ENCODE measurements at regions not wholly inside any gene's neighbourhood (a gene's known extent, or its start where the extent isn't known, plus 50 kb on each side); places are given as distances from the start of the nearest gene placed in this dataset.

DNA sequence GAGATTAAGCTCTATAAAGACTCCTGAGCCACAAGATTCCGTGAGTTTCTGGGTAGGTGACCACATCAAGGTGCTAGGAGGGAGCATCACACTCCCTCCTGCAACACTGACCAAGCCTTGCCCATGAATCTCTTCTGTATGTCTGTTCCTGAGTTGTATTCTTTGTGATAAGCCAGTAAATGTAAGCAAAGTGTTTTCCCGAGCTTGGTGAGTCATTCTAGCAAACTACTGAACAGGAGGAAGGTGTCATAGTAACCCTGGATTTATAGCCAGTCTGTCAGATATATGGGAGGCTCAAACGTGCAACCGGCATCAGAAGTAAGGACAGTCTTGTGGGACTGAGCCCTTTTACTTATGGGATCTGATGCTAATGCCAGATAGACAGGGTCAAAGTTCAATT, 346.1 kb upstream of the KYNU start:
- TF ChIP-seq, protein P1, sequence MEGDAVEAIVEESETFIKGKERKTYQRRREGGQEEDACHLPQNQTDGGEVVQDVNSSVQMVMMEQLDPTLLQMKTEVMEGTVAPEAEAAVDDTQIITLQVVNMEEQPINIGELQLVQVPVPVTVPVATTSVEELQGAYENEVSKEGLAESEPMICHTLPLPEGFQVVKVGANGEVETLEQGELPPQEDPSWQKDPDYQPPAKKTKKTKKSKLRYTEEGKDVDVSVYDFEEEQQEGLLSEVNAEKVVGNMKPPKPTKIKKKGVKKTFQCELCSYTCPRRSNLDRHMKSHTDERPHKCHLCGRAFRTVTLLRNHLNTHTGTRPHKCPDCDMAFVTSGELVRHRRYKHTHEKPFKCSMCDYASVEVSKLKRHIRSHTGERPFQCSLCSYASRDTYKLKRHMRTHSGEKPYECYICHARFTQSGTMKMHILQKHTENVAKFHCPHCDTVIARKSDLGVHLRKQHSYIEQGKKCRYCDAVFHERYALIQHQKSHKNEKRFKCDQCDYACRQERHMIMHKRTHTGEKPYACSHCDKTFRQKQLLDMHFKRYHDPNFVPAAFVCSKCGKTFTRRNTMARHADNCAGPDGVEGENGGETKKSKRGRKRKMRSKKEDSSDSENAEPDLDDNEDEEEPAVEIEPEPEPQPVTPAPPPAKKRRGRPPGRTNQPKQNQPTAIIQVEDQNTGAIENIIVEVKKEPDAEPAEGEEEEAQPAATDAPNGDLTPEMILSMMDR (conservative IDR thresholded peaks at IDR 0.05): no peak
- no peak for TF ChIP-seq ZFX (IDR thresholded peaks at IDR 0.05)

All from C4-2B (cell line).